Liver (tissue), 8 donors: ENCODE measurements at regions not wholly inside any gene's neighbourhood (a gene's known extent, or its start where the extent isn't known, plus 50 kb on each side); places are given as distances from the start of the nearest gene placed in this dataset.

ENCODE experiments used
- DNase-seq: peaks from one replicate; pipeline ENCODE4 v3.0.0-alpha.2; 2017; ENCODE audit warnings: low spot score
- H3K27ac ChIP-seq, 2 donors: one replicate each; pipeline ENCODE4 v1.7.0; 2013; ENCODE audit warnings: inconsistent platforms in 2 of 2, low read length in 2 of 2, control low read depth in 1 of 2, low read depth in 1 of 2, mild to moderate bottlenecking in 1 of 2
- H3K27me3 ChIP-seq, 4 donors: one replicate each; pipeline versions ENCODE4 v1.6.1 to v1.7.0; 2013; ENCODE audit warnings: low read length in 3 of 4, inconsistent platforms in 1 of 4, mild to moderate bottlenecking in 1 of 4, moderate library complexity in 1 of 4; ENCODE audit not compliant: control insufficient read depth in 4 of 4, insufficient read depth in 4 of 4
- H3K36me3 ChIP-seq, 4 donors: one replicate each; pipeline versions ENCODE4 v1.6.1 to v1.7.0; 2013; ENCODE audit warnings: low read length in 3 of 4, mild to moderate bottlenecking in 3 of 4, low read depth in 1 of 4, moderate library complexity in 1 of 4; ENCODE audit not compliant: control insufficient read depth in 4 of 4, insufficient read depth in 3 of 4
- H3K4me1 ChIP-seq, 4 donors: one replicate each; pipeline versions ENCODE4 v1.6.1 to v1.7.0; 2013; ENCODE audit warnings: low read length in 3 of 4, mild to moderate bottlenecking in 3 of 4, moderate library complexity in 1 of 4; ENCODE audit not compliant: control insufficient read depth in 4 of 4, insufficient read depth in 4 of 4
- H3K4me3 ChIP-seq, 3 donors: one replicate each; pipeline versions ENCODE4 v1.6.1 to v1.7.0; 2013; ENCODE audit warnings: low read length in 3 of 3, control low read depth in 1 of 3, low read depth in 1 of 3, mild to moderate bottlenecking in 1 of 3
- H3K9ac ChIP-seq, 2 donors: one replicate each; pipeline ENCODE4 v1.7.0; 2013; ENCODE audit warnings: low read length in 2 of 2, mild to moderate bottlenecking in 2 of 2, moderate library complexity in 2 of 2, control low read depth in 1 of 2, low read depth in 1 of 2
- H3K9me3 ChIP-seq, 4 donors: one replicate each; pipeline versions ENCODE4 v1.6.1 to v1.7.0; 2013; ENCODE audit warnings: low read length in 3 of 4; ENCODE audit not compliant: control insufficient read depth in 4 of 4
- CTCF ChIP-seq: fragments of 150-350 bp; IDR thresholded peaks from 2 replicates; pipeline ENCODE4 v1.5.1; 2017; ENCODE audit warnings: improper control_type of control experiment, low read depth, low read length; ENCODE audit not compliant: missing input control
- GABPA ChIP-seq, 2 donors: IDR thresholded peaks in 1 of 2; conservative IDR thresholded peaks in 1 of 2; 2 replicates each; pipeline ENCODE4 v1.6.1; 2016; ENCODE audit warnings: antibody characterized with exemption in 2 of 2, mild to moderate bottlenecking in 1 of 2, moderate library complexity in 1 of 2
- JUND ChIP-seq, 2 donors: IDR thresholded peaks; 2 replicates each; pipeline ENCODE4 v1.6.1; 2016; ENCODE audit warnings: antibody characterized with exemption in 2 of 2
- MAX ChIP-seq: IDR thresholded peaks from 2 replicates; pipeline ENCODE4 v1.6.1; 2016; ENCODE audit warnings: antibody characterized with exemption
- NR2F2 ChIP-seq: IDR thresholded peaks from 2 replicates; pipeline ENCODE4 v1.6.1; 2016; ENCODE audit warnings: antibody characterized with exemption
- REST ChIP-seq: IDR thresholded peaks from 2 replicates; pipeline ENCODE4 v1.6.1; 2016; ENCODE audit warnings: antibody characterized with exemption, mild to moderate bottlenecking
- TAF1 ChIP-seq: conservative IDR thresholded peaks from 2 replicates; pipeline ENCODE4 v1.6.1; 2016; ENCODE audit warnings: antibody characterized with exemption, mild to moderate bottlenecking
- YY1 ChIP-seq: IDR thresholded peaks from 2 replicates; pipeline ENCODE4 v1.6.1; 2016; ENCODE audit warnings: antibody characterized with exemption, mild to moderate bottlenecking
- ZBTB33 ChIP-seq: IDR thresholded peaks from 2 replicates; pipeline ENCODE4 v1.6.1; 2016; ENCODE audit warnings: antibody characterized with exemption
- WGBS: extraction: QIAGEN DNeasy Blood & Tissue Kit; methylation state at CpG from one replicate; pipeline ENCODE4 v1.1.7; 2013; 5-methylcytosine and 5-hydroxymethylcytosine counted together
- donor health status: healthy.
- donor health status: healthy.
- donor health status: healthy.
- donor health status: healthy.
- donor health status: healthy.

GRCh38 chr6:14610141-14610540, 492.6 kb downstream of the CD83 start:
- H3K27me3 ChIP-seq, result no peaks in the 10 kb centered on the region
- no peak for DNase-seq
- H3K9ac ChIP-seq, result no peak overlapping the region
- 89% methylated on average over 4 of the region's 4 CpGs for WGBS
- H3K4me1 ChIP-seq, result no peaks in the 10 kb centered on the region
- TF ChIP-seq MAX, result no peak
- no peak for TF ChIP-seq GABPA (IDR thresholded peaks at IDR 0.05 in 1 of 2, conservative IDR thresholded peaks at IDR 0.05 in 1 of 2)
- no peak for TF ChIP-seq ZBTB33
- no peak for TF ChIP-seq TAF1
- no peak for TF ChIP-seq CTCF
- TF ChIP-seq YY1, result no peak
- H3K4me3 ChIP-seq, result no peak overlapping the region
- no peaks in the 10 kb centered on the region for H3K9me3 ChIP-seq
- no peak overlapping the region for H3K27ac ChIP-seq
- no peaks in the 10 kb centered on the region for H3K36me3 ChIP-seq

GRCh38 chr6:14612016-14612980, 494.7 kb downstream of the CD83 start:
- 75% methylated on average over 14 of the region's 14 CpGs for WGBS

More at GRCh38 chr6:14612016-14612980, 494.7 kb downstream of the CD83 start:
- no peak for TF ChIP-seq CTCF
- TF ChIP-seq REST, result no peak
- TF ChIP-seq NR2F2, result no peak
- no peak for TF ChIP-seq JUND (IDR thresholded peaks at IDR 0.05)
- Histone ChIP-seq H3K4me1 (no peaks in the 10 kb centered on the region), H3K27me3 (no peaks in the 10 kb centered on the region), H3K27ac (no peak overlapping the region), H3K4me3 (no peak overlapping the region), H3K9ac (no peak overlapping the region), H3K9me3 (peaks cover 0 to 7% (median 1%) of the 10 kb centered on the region in 4 donors), H3K36me3 (no peaks in the 10 kb centered on the region)
- no peak for DNase-seq
